Body of pancreas (tissue), 4 donors: ENCODE measurements at regions not wholly inside any gene's neighbourhood (a gene's known extent, or its start where the extent isn't known, plus 50 kb on each side); places are given as distances from the start of the nearest gene placed in this dataset.
"Not testable (repeated sequence)": the region's sequence is repeated elsewhere in the genome, so short reads cannot be mapped to it uniquely, and the experiment has no call there.

Source experiments
- POLR2A ChIP-seq, 3 donors: fragments of 450-650 bp; IDR thresholded peaks; one replicate each; pipeline ENCODE4 v1.6.1; 2016; ENCODE audit warnings: antibody characterized with exemption in 3 of 3, mild to moderate bottlenecking in 2 of 3
- TF ChIP-seq, protein P1 (sequence below), 7 experiments: fragments of 450-650 bp in 4 of 7; fragments of 200-600 bp in 3 of 7; sonication (generic) in 3 of 7; IDR thresholded peaks; one replicate each; pipeline ENCODE4 v1.5.1; 2016 to 2019; ENCODE audit warnings: antibody characterized with exemption in 7 of 7

- TF ChIP-seq, protein P1, sequence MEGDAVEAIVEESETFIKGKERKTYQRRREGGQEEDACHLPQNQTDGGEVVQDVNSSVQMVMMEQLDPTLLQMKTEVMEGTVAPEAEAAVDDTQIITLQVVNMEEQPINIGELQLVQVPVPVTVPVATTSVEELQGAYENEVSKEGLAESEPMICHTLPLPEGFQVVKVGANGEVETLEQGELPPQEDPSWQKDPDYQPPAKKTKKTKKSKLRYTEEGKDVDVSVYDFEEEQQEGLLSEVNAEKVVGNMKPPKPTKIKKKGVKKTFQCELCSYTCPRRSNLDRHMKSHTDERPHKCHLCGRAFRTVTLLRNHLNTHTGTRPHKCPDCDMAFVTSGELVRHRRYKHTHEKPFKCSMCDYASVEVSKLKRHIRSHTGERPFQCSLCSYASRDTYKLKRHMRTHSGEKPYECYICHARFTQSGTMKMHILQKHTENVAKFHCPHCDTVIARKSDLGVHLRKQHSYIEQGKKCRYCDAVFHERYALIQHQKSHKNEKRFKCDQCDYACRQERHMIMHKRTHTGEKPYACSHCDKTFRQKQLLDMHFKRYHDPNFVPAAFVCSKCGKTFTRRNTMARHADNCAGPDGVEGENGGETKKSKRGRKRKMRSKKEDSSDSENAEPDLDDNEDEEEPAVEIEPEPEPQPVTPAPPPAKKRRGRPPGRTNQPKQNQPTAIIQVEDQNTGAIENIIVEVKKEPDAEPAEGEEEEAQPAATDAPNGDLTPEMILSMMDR (IDR thresholded peaks at IDR 0.05), result not testable (repeated sequence)
- not testable (repeated sequence) for TF ChIP-seq POLR2A (IDR thresholded peaks at IDR 0.05)
These were observed 2390.6 kb downstream of the ARAP2 start for GRCh38 chr4:33853670-33854069.
